Ovary (tissue), 3 donors: ENCODE measurements at regions not wholly inside any gene's neighbourhood (a gene's known extent, or its start where the extent isn't known, plus 50 kb on each side); places are given as distances from the start of the nearest gene placed in this dataset.

Source experiments
- POLR2A ChIP-seq: fragments of 450-650 bp; IDR thresholded peaks from one replicate; pipeline ENCODE4 v1.6.1; 2017; ENCODE audit warnings: antibody characterized with exemption, mild to moderate bottlenecking, moderate library complexity
- TF ChIP-seq, protein P1 (sequence below), 3 donors: fragments of 450-650 bp in 2 of 3; fragments of 200-600 bp in 1 of 3; IDR thresholded peaks; one replicate each; pipeline versions ENCODE4 v1.5.1 to v1.8.0; 2016 to 2022; ENCODE audit warnings: antibody characterized with exemption in 3 of 3, mild to moderate bottlenecking in 1 of 3
- donor health status: DM: no; HTN: no; CAD: no.

DNA sequence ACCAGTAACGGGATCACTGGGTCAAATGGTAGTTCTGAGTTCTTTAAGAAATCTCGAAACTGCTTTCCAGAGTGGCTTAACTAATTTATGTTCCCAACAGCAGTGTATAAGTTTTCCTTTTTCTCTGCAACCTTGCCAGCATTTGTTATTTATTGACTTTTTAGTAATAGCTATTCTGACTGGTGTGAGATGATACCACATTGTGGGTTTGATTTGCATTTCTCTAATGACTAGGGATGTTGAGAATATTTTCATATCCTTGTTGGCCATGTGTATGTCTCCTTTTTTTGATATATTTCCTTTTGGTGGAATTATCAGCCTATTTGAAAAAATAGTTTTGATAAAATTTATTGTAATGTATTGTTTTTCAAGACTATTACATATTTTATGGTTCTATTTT is 701.2 kb upstream of the FBXO33 start:
- TF ChIP-seq, protein P1, sequence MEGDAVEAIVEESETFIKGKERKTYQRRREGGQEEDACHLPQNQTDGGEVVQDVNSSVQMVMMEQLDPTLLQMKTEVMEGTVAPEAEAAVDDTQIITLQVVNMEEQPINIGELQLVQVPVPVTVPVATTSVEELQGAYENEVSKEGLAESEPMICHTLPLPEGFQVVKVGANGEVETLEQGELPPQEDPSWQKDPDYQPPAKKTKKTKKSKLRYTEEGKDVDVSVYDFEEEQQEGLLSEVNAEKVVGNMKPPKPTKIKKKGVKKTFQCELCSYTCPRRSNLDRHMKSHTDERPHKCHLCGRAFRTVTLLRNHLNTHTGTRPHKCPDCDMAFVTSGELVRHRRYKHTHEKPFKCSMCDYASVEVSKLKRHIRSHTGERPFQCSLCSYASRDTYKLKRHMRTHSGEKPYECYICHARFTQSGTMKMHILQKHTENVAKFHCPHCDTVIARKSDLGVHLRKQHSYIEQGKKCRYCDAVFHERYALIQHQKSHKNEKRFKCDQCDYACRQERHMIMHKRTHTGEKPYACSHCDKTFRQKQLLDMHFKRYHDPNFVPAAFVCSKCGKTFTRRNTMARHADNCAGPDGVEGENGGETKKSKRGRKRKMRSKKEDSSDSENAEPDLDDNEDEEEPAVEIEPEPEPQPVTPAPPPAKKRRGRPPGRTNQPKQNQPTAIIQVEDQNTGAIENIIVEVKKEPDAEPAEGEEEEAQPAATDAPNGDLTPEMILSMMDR (IDR thresholded peaks at IDR 0.05), result no peak
- no peak for TF ChIP-seq POLR2A
